ENCODE measurements at regions not wholly inside any gene's neighbourhood (a gene's known extent, or its start where the extent isn't known, plus 50 kb on each side); places are given as distances from the start of the nearest gene placed in this dataset.
"Not testable (repeated sequence)": the region's sequence is repeated elsewhere in the genome, so short reads cannot be mapped to it uniquely, and the experiment has no call there.

- H3K4me2 ChIP-seq, result peak overlapping the region; percentile 87
- peak overlapping the region; percentile 64 for H3K27ac ChIP-seq
- no peaks in the 10 kb centered on the region for H3K27me3 ChIP-seq (ENCODE audit: insufficient read depth, low read depth)
- H3K9ac ChIP-seq, result no peak overlapping the region
- H3K4me3 ChIP-seq (IDR thresholded peaks at IDR 0.05; ENCODE audit: insufficient read depth, low read depth, low read length), result no peak overlapping the region
- H2AFZ ChIP-seq (ENCODE audit: low read depth), result 0 out of 2 replicates have a peak overlapping the region, but pooled peaks have one; percentile 15
- no peaks in the 10 kb centered on the region for H4K20me1 ChIP-seq (ENCODE audit: insufficient read depth)
- H3K4me1 ChIP-seq (ENCODE audit: low read depth, poor library complexity, severe bottlenecking), result peaks cover 45% of the 10 kb centered on the region
- H3K79me2 ChIP-seq (ENCODE audit: insufficient read depth, low read depth), result no peaks in the 10 kb centered on the region
- TF ChIP-seq, protein P1, sequence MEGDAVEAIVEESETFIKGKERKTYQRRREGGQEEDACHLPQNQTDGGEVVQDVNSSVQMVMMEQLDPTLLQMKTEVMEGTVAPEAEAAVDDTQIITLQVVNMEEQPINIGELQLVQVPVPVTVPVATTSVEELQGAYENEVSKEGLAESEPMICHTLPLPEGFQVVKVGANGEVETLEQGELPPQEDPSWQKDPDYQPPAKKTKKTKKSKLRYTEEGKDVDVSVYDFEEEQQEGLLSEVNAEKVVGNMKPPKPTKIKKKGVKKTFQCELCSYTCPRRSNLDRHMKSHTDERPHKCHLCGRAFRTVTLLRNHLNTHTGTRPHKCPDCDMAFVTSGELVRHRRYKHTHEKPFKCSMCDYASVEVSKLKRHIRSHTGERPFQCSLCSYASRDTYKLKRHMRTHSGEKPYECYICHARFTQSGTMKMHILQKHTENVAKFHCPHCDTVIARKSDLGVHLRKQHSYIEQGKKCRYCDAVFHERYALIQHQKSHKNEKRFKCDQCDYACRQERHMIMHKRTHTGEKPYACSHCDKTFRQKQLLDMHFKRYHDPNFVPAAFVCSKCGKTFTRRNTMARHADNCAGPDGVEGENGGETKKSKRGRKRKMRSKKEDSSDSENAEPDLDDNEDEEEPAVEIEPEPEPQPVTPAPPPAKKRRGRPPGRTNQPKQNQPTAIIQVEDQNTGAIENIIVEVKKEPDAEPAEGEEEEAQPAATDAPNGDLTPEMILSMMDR (conservative IDR thresholded peaks at IDR 0.05; ENCODE audit: low read depth, low read length), result no peak
- H3K36me3 ChIP-seq (ENCODE audit: insufficient read depth), result no peaks in the 10 kb centered on the region
Measured at GRCh38 chr18:64379662-64380061, 230.8 kb upstream of the LINC00305 start.

DNA sequence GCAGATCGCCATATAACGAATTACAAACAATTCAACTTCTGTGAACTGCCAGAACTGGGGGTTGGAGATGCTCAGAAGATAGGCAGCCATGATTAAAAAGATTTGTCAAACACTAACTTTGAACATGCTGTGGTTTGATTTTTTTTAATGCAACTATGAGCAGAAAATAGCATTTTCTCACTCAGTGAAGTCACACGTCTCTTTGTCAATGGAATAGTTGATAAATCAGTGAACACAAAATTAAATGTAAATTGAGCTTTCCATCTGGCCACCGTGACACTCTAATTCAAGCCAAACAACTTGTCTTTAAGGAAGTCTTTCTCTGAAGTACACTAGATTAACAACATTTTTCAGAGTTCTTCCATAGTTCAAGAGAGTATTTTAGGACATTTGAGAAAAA lies 228.6 kb upstream of the LINC00305 start:
- no peaks in the 10 kb centered on the region for H3K27me3 ChIP-seq (ENCODE audit: insufficient read depth, low read depth)
- H3K9ac ChIP-seq, result no peak overlapping the region
- H3K27ac ChIP-seq, result no peak overlapping the region
- H3K4me2 ChIP-seq, result no peak overlapping the region
- H3K4me1 ChIP-seq (ENCODE audit: low read depth, poor library complexity, severe bottlenecking), result peaks cover 42% of the 10 kb centered on the region
- no peaks in the 10 kb centered on the region for H3K36me3 ChIP-seq (ENCODE audit: insufficient read depth)
- TF ChIP-seq, protein P1 (conservative IDR thresholded peaks at IDR 0.05; ENCODE audit: low read depth, low read length), result no peak
- no peak overlapping the region for H2AFZ ChIP-seq (ENCODE audit: low read depth)
- H4K20me1 ChIP-seq (ENCODE audit: insufficient read depth), result no peaks in the 10 kb centered on the region
- no peaks in the 10 kb centered on the region for H3K79me2 ChIP-seq (ENCODE audit: insufficient read depth, low read depth)
- no peak overlapping the region for H3K4me3 ChIP-seq (IDR thresholded peaks at IDR 0.05; ENCODE audit: insufficient read depth, low read depth, low read length)

GRCh38 chr18:64372850-64373249 lies 224.0 kb upstream of the LINC00305 start:
- H3K4me1 ChIP-seq (ENCODE audit: low read depth, poor library complexity, severe bottlenecking), result no peaks in the 10 kb centered on the region
- TF ChIP-seq, protein P1 (conservative IDR thresholded peaks at IDR 0.05; ENCODE audit: low read depth, low read length), result no peak
- no peak overlapping the region for H3K27ac ChIP-seq
- H4K20me1 ChIP-seq (ENCODE audit: insufficient read depth), result no peaks in the 10 kb centered on the region
- H3K4me3 ChIP-seq (IDR thresholded peaks at IDR 0.05; ENCODE audit: insufficient read depth, low read depth, low read length), result no peak overlapping the region
- no peaks in the 10 kb centered on the region for H3K79me2 ChIP-seq (ENCODE audit: insufficient read depth, low read depth)
- no peak overlapping the region for H3K9ac ChIP-seq
- no peaks in the 10 kb centered on the region for H3K36me3 ChIP-seq (ENCODE audit: insufficient read depth)
- H3K27me3 ChIP-seq (ENCODE audit: insufficient read depth, low read depth), result no peaks in the 10 kb centered on the region
- no peak overlapping the region for H3K4me2 ChIP-seq
- H2AFZ ChIP-seq (ENCODE audit: low read depth), result no peak overlapping the region

- H3K79me2 ChIP-seq (ENCODE audit: insufficient read depth, low read depth); H3K4me2 ChIP-seq; H3K27me3 ChIP-seq (ENCODE audit: insufficient read depth, low read depth); H3K4me3 ChIP-seq (IDR thresholded peaks at IDR 0.05; ENCODE audit: insufficient read depth, low read depth, low read length); H3K36me3 ChIP-seq (ENCODE audit: insufficient read depth); H3K4me1 ChIP-seq (ENCODE audit: low read depth, poor library complexity, severe bottlenecking); H3K27ac ChIP-seq; H3K9ac ChIP-seq; H2AFZ ChIP-seq (ENCODE audit: low read depth); H4K20me1 ChIP-seq (ENCODE audit: insufficient read depth): not testable (repeated sequence)
Measured at GRCh38 chr18:64369830-64370440, 221.0 kb upstream of the LINC00305 start.

- Histone ChIP-seq H3K36me3 (ENCODE audit: insufficient read depth) (no peaks in the 10 kb centered on the region), H3K4me3 (IDR thresholded peaks at IDR 0.05; ENCODE audit: insufficient read depth, low read depth, low read length) (no peak overlapping the region), H3K27me3 (ENCODE audit: insufficient read depth, low read depth) (no peaks in the 10 kb centered on the region), H3K27ac (no peak overlapping the region), H3K4me2 (no peak overlapping the region), H2AFZ (ENCODE audit: low read depth) (no peak overlapping the region), H3K79me2 (ENCODE audit: insufficient read depth, low read depth) (no peaks in the 10 kb centered on the region), H4K20me1 (ENCODE audit: insufficient read depth) (no peaks in the 10 kb centered on the region), H3K9ac (no peak overlapping the region), H3K4me1 (ENCODE audit: low read depth, poor library complexity, severe bottlenecking) (no peaks in the 10 kb centered on the region)
- TF ChIP-seq, protein P1 (conservative IDR thresholded peaks at IDR 0.05; ENCODE audit: low read depth, low read length), result no peak
Measured at GRCh38 chr18:64365106-64365505, 216.2 kb upstream of the LINC00305 start.

Data from KMS-11 (cell line).